Activated CD4-positive, alpha-beta T cell treated with anti-CD3 and anti-CD28 coated beads, Interleukin-2, amount 50 U/mL, for 24 hours (primary cell): ENCODE measurements at regions not wholly inside any gene's neighbourhood (a gene's known extent, or its start where the extent isn't known, plus 50 kb on each side); places are given as distances from the start of the nearest gene placed in this dataset.
"Not testable (repeated sequence)": the region's sequence is repeated elsewhere in the genome, so short reads cannot be mapped to it uniquely, and the experiment has no call there.

Source experiments
- DNase-seq, 2 donors: peaks; one replicate each; pipeline ENCODE4 v3.0.0-alpha.2; 2020; ENCODE audit warnings: low read depth in 1 of 2, low spot score in 1 of 2

- DNase-seq: not testable (repeated sequence)
These were observed 83.1 kb upstream of the GOLGA6L4 start for GRCh38 chr15:84152381-84152979.

GRCh38 chr15:84153655-84154140 is 81.9 kb upstream of the GOLGA6L4 start:
- DNase-seq: not testable (repeated sequence)

GRCh38 chr15:84154314-84154713 is 81.3 kb upstream of the GOLGA6L4 start:
- DNase-seq: not testable (repeated sequence)

- not testable (repeated sequence) for DNase-seq
These were observed 80.8 kb upstream of the GOLGA6L4 start for GRCh38 chr15:84154787-84155186.

GRCh38 chr15:84155792-84156587 is 79.6 kb upstream of the GOLGA6L4 start:
- not testable (repeated sequence) for DNase-seq

GRCh38 chr15:84156588-84156840 is 79.1 kb upstream of the GOLGA6L4 start:
- DNase-seq: not testable (repeated sequence)

GRCh38 chr15:84157056-84157632 is 78.4 kb upstream of the GOLGA6L4 start:
- not testable (repeated sequence) for DNase-seq

GRCh38 chr15:84157857-84158256 is 77.7 kb upstream of the GOLGA6L4 start:
- not testable (repeated sequence) for DNase-seq

- not testable (repeated sequence) for DNase-seq
These were observed 76.0 kb upstream of the GOLGA6L4 start for GRCh38 chr15:84159346-84160269.

GRCh38 chr15:84164423-84165292 is 70.9 kb upstream of the GOLGA6L4 start:
- not testable (repeated sequence) for DNase-seq

GRCh38 chr15:84170029-84170428 is 65.5 kb upstream of the GOLGA6L4 start:
- DNase-seq: not testable (repeated sequence)

- not testable (repeated sequence) for DNase-seq
These were observed 62.4 kb upstream of the GOLGA6L4 start for GRCh38 chr15:84173231-84173610.
